Keratinocyte (primary cell): ENCODE measurements at regions not wholly inside any gene's neighbourhood (a gene's known extent, or its start where the extent isn't known, plus 50 kb on each side); places are given as distances from the start of the nearest gene placed in this dataset.

Source experiments
- DNase-seq: peaks from one replicate; pipeline ENCODE4 v3.0.0-alpha.2; 2011; ENCODE audit warnings: low read depth, missing footprints, low spot score
- FAIRE-seq: peaks from 2 replicates; lab custom pipeline; 2011; peaks lifted over from hg19 to GRCh38; lab: Jason Lieb, UNC
- H2AFZ ChIP-seq: 2 replicates; pipeline ENCODE4 v1.6.0; 2012; ENCODE audit warnings: low read length, control low read depth, inconsistent platforms; ENCODE audit not compliant: control insufficient read depth
- H3K27ac ChIP-seq: 2 replicates; pipeline ENCODE4 v1.5.1; 2011; ENCODE audit warnings: low read length; ENCODE audit not compliant: control insufficient read depth, insufficient read depth
- H3K27me3 ChIP-seq: 3 replicates; pipeline ENCODE4 v1.6.0; 2011; ENCODE audit warnings: low read length; ENCODE audit not compliant: control insufficient read depth, insufficient read depth; ENCODE audit errors: extremely low read depth
- H3K36me3 ChIP-seq, 2 experiments: 2 replicates in 1 of 2; 3 replicates in 1 of 2; pipeline ENCODE4 v1.5.1; 2011; ENCODE audit warnings: low read length in 2 of 2, mild to moderate bottlenecking in 1 of 2; ENCODE audit not compliant: control insufficient read depth in 2 of 2, insufficient read depth in 2 of 2; ENCODE audit errors: extremely low read depth in 1 of 2
- H3K4me1 ChIP-seq: 3 replicates; pipeline ENCODE4 v1.5.1; 2011; ENCODE audit warnings: low read length; ENCODE audit not compliant: control insufficient read depth, insufficient read depth; ENCODE audit errors: extremely low read depth
- H3K4me2 ChIP-seq: 3 replicates; pipeline ENCODE4 v1.6.0; 2011; ENCODE audit warnings: low read depth, low read length; ENCODE audit not compliant: control insufficient read depth, insufficient read depth; ENCODE audit errors: extremely low read depth
- H3K4me3 ChIP-seq, 3 experiments: fragments of 200-600 bp in 1 of 3; sonication (generic) in 1 of 3; 2 replicates in 2 of 3; 3 replicates in 1 of 3; pipeline ENCODE4 v1.5.1; 2011 to 2016; ENCODE audit warnings: low read length in 3 of 3, mild to moderate bottlenecking in 3 of 3, control low read depth in 2 of 3, inconsistent platforms in 1 of 3, low read depth in 1 of 3, mixed read lengths in 1 of 3, mixed run types in 1 of 3, moderate library complexity in 1 of 3; ENCODE audit not compliant: control insufficient read depth in 2 of 3, insufficient read depth in 2 of 3; ENCODE audit errors: extremely low read depth in 1 of 3
- H3K79me2 ChIP-seq: 2 replicates; pipeline ENCODE4 v1.6.0; 2012; ENCODE audit warnings: low read length; ENCODE audit not compliant: control insufficient read depth, insufficient read depth
- H3K9ac ChIP-seq: 3 replicates; pipeline ENCODE4 v1.6.0; 2011; ENCODE audit warnings: low read length; ENCODE audit not compliant: control insufficient read depth, insufficient read depth; ENCODE audit errors: extremely low read depth
- H3K9me1 ChIP-seq: 3 replicates; pipeline ENCODE4 v1.6.0; 2011; ENCODE audit warnings: low read length; ENCODE audit not compliant: control insufficient read depth, insufficient read depth; ENCODE audit errors: extremely low read depth
- H3K9me3 ChIP-seq: 2 replicates; pipeline ENCODE4 v1.5.1; 2012; ENCODE audit warnings: low read depth, low read length; ENCODE audit not compliant: control insufficient read depth
- H4K20me1 ChIP-seq: 3 replicates; pipeline ENCODE4 v1.6.0; 2011; ENCODE audit warnings: low read length; ENCODE audit not compliant: control insufficient read depth, insufficient read depth; ENCODE audit errors: extremely low read depth
- EZH2 ChIP-seq: IDR thresholded peaks from one replicate; pipeline ENCODE4 v1.6.1; 2012; ENCODE audit warnings: inconsistent platforms, mild to moderate bottlenecking, low read length, moderate library complexity
- dilution Hi-C: fragments of 300-500 bp; cut with MboI; formaldehyde crosslinking; loops from one replicate; pipeline ENCODE4 v1.7.0; 2020; ENCODE audit warnings: low sequenced_read_pairs; ENCODE audit not compliant: extremely low pct_ligation_motif_present
- TF ChIP-seq, protein P1 (sequence below), 3 experiments: IDR thresholded peaks in 1 of 3; conservative IDR thresholded peaks in 1 of 3; optimal IDR thresholded peaks in 1 of 3; 2 replicates in 2 of 3; 3 replicates in 1 of 3; pipeline versions ENCODE3 to v1.5.1; 2011; ENCODE audit warnings: low read length in 3 of 3, mild to moderate bottlenecking in 3 of 3, moderate library complexity in 2 of 3, control low read depth in 1 of 3, inconsistent platforms in 1 of 3; ENCODE audit not compliant: insufficient read depth in 2 of 3; ENCODE audit errors: extremely low read depth in 1 of 3

DNA sequence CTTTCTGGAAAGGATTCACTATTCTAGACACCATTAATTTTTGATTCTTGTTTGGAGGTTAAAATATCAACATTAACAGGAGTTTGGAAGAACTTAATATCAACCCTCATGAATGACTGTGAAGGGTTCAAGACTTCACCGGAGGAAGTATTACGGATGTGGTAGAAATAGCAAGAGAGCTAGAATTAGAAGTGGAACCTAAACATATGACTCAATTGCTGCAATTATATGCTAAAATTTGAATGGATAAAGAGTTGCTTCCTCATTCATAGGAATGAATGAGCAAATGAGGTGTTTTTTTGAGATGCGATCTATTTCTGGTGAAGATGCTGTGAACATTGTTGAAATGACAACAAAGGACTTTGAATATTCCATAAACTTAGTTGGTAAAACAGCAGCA lies 77.9 kb upstream of the TNFSF4 start:
- no peaks in the 10 kb centered on the region for H3K9me1 ChIP-seq
- H2AFZ ChIP-seq, result no peak overlapping the region
- TF ChIP-seq, protein P1, sequence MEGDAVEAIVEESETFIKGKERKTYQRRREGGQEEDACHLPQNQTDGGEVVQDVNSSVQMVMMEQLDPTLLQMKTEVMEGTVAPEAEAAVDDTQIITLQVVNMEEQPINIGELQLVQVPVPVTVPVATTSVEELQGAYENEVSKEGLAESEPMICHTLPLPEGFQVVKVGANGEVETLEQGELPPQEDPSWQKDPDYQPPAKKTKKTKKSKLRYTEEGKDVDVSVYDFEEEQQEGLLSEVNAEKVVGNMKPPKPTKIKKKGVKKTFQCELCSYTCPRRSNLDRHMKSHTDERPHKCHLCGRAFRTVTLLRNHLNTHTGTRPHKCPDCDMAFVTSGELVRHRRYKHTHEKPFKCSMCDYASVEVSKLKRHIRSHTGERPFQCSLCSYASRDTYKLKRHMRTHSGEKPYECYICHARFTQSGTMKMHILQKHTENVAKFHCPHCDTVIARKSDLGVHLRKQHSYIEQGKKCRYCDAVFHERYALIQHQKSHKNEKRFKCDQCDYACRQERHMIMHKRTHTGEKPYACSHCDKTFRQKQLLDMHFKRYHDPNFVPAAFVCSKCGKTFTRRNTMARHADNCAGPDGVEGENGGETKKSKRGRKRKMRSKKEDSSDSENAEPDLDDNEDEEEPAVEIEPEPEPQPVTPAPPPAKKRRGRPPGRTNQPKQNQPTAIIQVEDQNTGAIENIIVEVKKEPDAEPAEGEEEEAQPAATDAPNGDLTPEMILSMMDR (optimal IDR thresholded peaks at IDR 0.05 in 1 of 3, IDR thresholded peaks at IDR 0.05 in 1 of 3, conservative IDR thresholded peaks at IDR 0.05 in 1 of 3; ENCODE audit: extremely low read depth in 1 of 3, insufficient read depth in 2 of 3, low read length in 3 of 3), result no peak
- TF ChIP-seq EZH2, result no peak
- no peaks in the 10 kb centered on the region for H4K20me1 ChIP-seq
- H3K9ac ChIP-seq, result no peak overlapping the region
- no peak overlapping the region for H3K4me3 ChIP-seq
- no peak overlapping the region for H3K4me2 ChIP-seq
- no peak overlapping the region for H3K27ac ChIP-seq
- H3K9me3 ChIP-seq, result no peaks in the 10 kb centered on the region
- no peaks in the 10 kb centered on the region for H3K79me2 ChIP-seq
- H3K27me3 ChIP-seq, result no peaks in the 10 kb centered on the region
- no peaks in the 10 kb centered on the region for H3K36me3 ChIP-seq
- FAIRE-seq (no peak), DNase-seq (no peak)
- dilution Hi-C loops, result no loop called here
- H3K4me1 ChIP-seq, result peaks cover 4% of the 10 kb centered on the region

DNA sequence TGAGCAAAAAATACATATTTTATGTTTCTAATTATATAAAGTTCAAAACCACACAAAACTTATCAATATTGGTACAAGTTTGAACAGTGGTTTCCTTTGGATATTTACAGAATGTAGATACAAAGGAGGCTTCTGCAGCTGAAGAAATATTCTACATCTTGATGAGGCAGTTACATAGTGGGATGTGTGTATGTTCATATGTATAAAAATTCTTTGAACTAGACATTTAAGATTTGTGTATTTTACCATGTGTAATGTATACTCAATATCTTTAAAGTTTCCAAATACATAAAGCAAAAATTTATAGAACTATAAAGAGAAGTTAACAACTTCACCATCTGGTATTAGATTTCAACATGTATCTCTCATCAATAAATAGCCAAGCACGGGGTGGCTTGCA lies 80.7 kb upstream of the TNFSF4 start:
- no peak overlapping the region for H3K9ac ChIP-seq
- no peak for DNase-seq

More for the DNA sequence above, 80.7 kb upstream of the TNFSF4 start:
- Histone ChIP-seq H3K4me3 (no peak overlapping the region), H3K79me2 (no peaks in the 10 kb centered on the region), H3K4me1 (no peaks in the 10 kb centered on the region), H4K20me1 (no peaks in the 10 kb centered on the region), H3K9me1 (no peaks in the 10 kb centered on the region), H3K36me3 (no peaks in the 10 kb centered on the region), H3K4me2 (no peak overlapping the region), H3K27ac (no peak overlapping the region), H3K9me3 (no peaks in the 10 kb centered on the region), H2AFZ (no peak overlapping the region), H3K27me3 (no peaks in the 10 kb centered on the region)
- dilution Hi-C loops, result no loop called here
- TF ChIP-seq, protein P1 (optimal IDR thresholded peaks at IDR 0.05 in 1 of 3, IDR thresholded peaks at IDR 0.05 in 1 of 3, conservative IDR thresholded peaks at IDR 0.05 in 1 of 3; ENCODE audit: extremely low read depth in 1 of 3, insufficient read depth in 2 of 3, low read length in 3 of 3), result no peak
- no peak for TF ChIP-seq EZH2
- no peak for FAIRE-seq
